Body of pancreas (tissue), 4 donors: ENCODE measurements at regions not wholly inside any gene's neighbourhood (a gene's known extent, or its start where the extent isn't known, plus 50 kb on each side); places are given as distances from the start of the nearest gene placed in this dataset.

Experiments used
- ATAC-seq: fragments of 150-250 bp; one replicate; pipeline ENCODE4 v1.9.1; 2016
- DNase-seq, 4 donors: peaks; one replicate each; pipeline ENCODE4 v3.0.0-alpha.2; 2019
- H3K27ac ChIP-seq, 4 donors: fragments of 200-600 bp; sonication (generic); 1 replicate in 3 of 4; 2 replicates in 1 of 4; pipeline versions ENCODE4 v1.5.1 to v1.6.1; 2016 to 2019; ENCODE audit warnings: mild to moderate bottlenecking in 1 of 4, mixed read lengths in 1 of 4, moderate library complexity in 1 of 4
- H3K27me3 ChIP-seq, 2 donors: fragments of 200-600 bp; sonication (generic); one replicate each; pipeline ENCODE4 v1.6.0; 2016; ENCODE audit warnings: mild to moderate bottlenecking in 1 of 2
- H3K36me3 ChIP-seq, 2 donors: fragments of 200-600 bp; sonication (generic); replicated peaks in 1 of 2; 2 replicates each; pipeline ENCODE4 v1.5.1; 2016; ENCODE audit warnings: low read depth in 2 of 2; ENCODE audit not compliant: insufficient read depth in 1 of 2
- H3K4me1 ChIP-seq: fragments of 200-600 bp; sonication (generic); one replicate; pipeline ENCODE4 v1.6.0; 2016
- H3K4me3 ChIP-seq, 2 donors: fragments of 200-600 bp; sonication (generic); 1 replicate in 1 of 2; 2 replicates in 1 of 2; pipeline ENCODE4 v1.5.1; 2016 to 2019
- H3K9me3 ChIP-seq, 3 donors: fragments of 200-600 bp; sonication (generic); 1 replicate in 2 of 3; 2 replicates in 1 of 3; pipeline ENCODE4 v1.5.1; 2016
- CTCF ChIP-seq, 7 experiments: fragments of 450-650 bp in 4 of 7; fragments of 200-600 bp in 3 of 7; sonication (generic) in 3 of 7; IDR thresholded peaks; one replicate each; pipeline ENCODE4 v1.5.1; 2016 to 2019; ENCODE audit warnings: antibody characterized with exemption in 7 of 7
- POLR2A ChIP-seq, 3 donors: fragments of 450-650 bp; IDR thresholded peaks; one replicate each; pipeline ENCODE4 v1.6.1; 2016; ENCODE audit warnings: antibody characterized with exemption in 3 of 3, mild to moderate bottlenecking in 2 of 3
- WGBS, 2 donors: methylation state at CpG; one replicate each; pipeline ENCODE4 v1.1.5; 2017; 5-methylcytosine and 5-hydroxymethylcytosine counted together
- intact Hi-C: fragments of 100-400 bp; cut with DNase I; formaldehyde crosslinking; loops from one replicate; pipeline ENCODE4 v1.15.1; 2023

GRCh38 chr3:82103241-82103640 is 341.8 kb upstream of the GBE1 start:
- H3K4me3 ChIP-seq, result no peak overlapping the region
- WGBS, 2 donors, result 55 to 74% methylated on average over 1 of the region's 1 CpG
- ATAC-seq (no peak), DNase-seq (no peak)
- no peaks in the 10 kb centered on the region for H3K27me3 ChIP-seq
- H3K4me1 ChIP-seq, result no peaks in the 10 kb centered on the region
- TF ChIP-seq POLR2A (IDR thresholded peaks at IDR 0.05), result no peak
- no peak for TF ChIP-seq CTCF (IDR thresholded peaks at IDR 0.05)
- no peak overlapping the region for H3K27ac ChIP-seq
- intact Hi-C loops, result no loop called here
- H3K9me3 ChIP-seq, result no peaks in the 10 kb centered on the region
- H3K36me3 ChIP-seq, result no peaks in the 10 kb centered on the region

GRCh38 chr3:82100378-82100777 is 338.9 kb upstream of the GBE1 start:
- DNase-seq (no peak), ATAC-seq (no peak)
- H3K27ac ChIP-seq, result no peak overlapping the region
- TF ChIP-seq POLR2A (IDR thresholded peaks at IDR 0.05), result no peak
- TF ChIP-seq CTCF (IDR thresholded peaks at IDR 0.05), result no peak
- H3K4me3 ChIP-seq, result no peak overlapping the region
- no peaks in the 10 kb centered on the region for H3K36me3 ChIP-seq
- no peaks in the 10 kb centered on the region for H3K9me3 ChIP-seq
- intact Hi-C loops, result no loop called here
- H3K4me1 ChIP-seq, result no peaks in the 10 kb centered on the region
- WGBS, 2 donors, result 47 to 60% methylated on average over 3 of the region's 3 CpGs
- H3K27me3 ChIP-seq, result no peaks in the 10 kb centered on the region

GRCh38 chr3:82093641-82094040 is 332.2 kb upstream of the GBE1 start:
- WGBS, 2 donors, result 73 to 77% methylated on average over 3 of the region's 3 CpGs
- no peaks in the 10 kb centered on the region for H3K27me3 ChIP-seq
- intact Hi-C loops, result no loop called here
- DNase-seq (no peak), ATAC-seq (no peak)
- no peaks in the 10 kb centered on the region for H3K4me1 ChIP-seq
- no peaks in the 10 kb centered on the region for H3K9me3 ChIP-seq
- H3K27ac ChIP-seq, result no peak overlapping the region
- H3K36me3 ChIP-seq, result no peaks in the 10 kb centered on the region
- H3K4me3 ChIP-seq, result no peak overlapping the region
- TF ChIP-seq CTCF (IDR thresholded peaks at IDR 0.05), result no peak
- TF ChIP-seq POLR2A (IDR thresholded peaks at IDR 0.05), result no peak

GRCh38 chr3:82088749-82089148 is 327.3 kb upstream of the GBE1 start:
- intact Hi-C loops, result no loop called here
- H3K4me3 ChIP-seq, result no peak overlapping the region
- TF ChIP-seq CTCF (IDR thresholded peaks at IDR 0.05), result no peak
- no peak for DNase-seq
- no peak overlapping the region for H3K27ac ChIP-seq
- 62 to 65% methylated on average over 3 of the region's 3 CpGs for WGBS, 2 donors
- H3K4me1 ChIP-seq, result no peaks in the 10 kb centered on the region
- H3K27me3 ChIP-seq, result no peaks in the 10 kb centered on the region
- no peaks in the 10 kb centered on the region for H3K9me3 ChIP-seq
- no peaks in the 10 kb centered on the region for H3K36me3 ChIP-seq
- no peak for ATAC-seq

- no peak for DNase-seq
- H3K9me3 ChIP-seq, result no peaks in the 10 kb centered on the region
- H3K36me3 ChIP-seq, result no peaks in the 10 kb centered on the region
- H3K4me1 ChIP-seq, result no peaks in the 10 kb centered on the region
- H3K27me3 ChIP-seq, result no peaks in the 10 kb centered on the region
- no peak for ATAC-seq
- 57 to 77% methylated on average over 2 of the region's 2 CpGs for WGBS, 2 donors
- no peak overlapping the region for H3K27ac ChIP-seq
- TF ChIP-seq POLR2A (IDR thresholded peaks at IDR 0.05), result no peak
- no peak for TF ChIP-seq CTCF (IDR thresholded peaks at IDR 0.05)
- intact Hi-C loops, result no loop called here
- no peak overlapping the region for H3K4me3 ChIP-seq
Observed at GRCh38 chr3:82087958-82088357, 326.5 kb upstream of the GBE1 start.
